ENCODE measurements at regions not wholly inside any gene's neighbourhood (a gene's known extent, or its start where the extent isn't known, plus 50 kb on each side); places are given as distances from the start of the nearest gene placed in this dataset.

GRCh38 chr7:46616636-46617035, 695.6 kb upstream of the IGFBP3 start:
- intact Hi-C loops (cut with DNase I; ENCODE audit: low total_unique reads) = no loop called here
- Histone ChIP-seq H3K36me3 (no peaks in the 10 kb centered on the region), H3K4me3 (no peak overlapping the region), H3K4me1 (no peaks in the 10 kb centered on the region), H3K9me3 (no peaks in the 10 kb centered on the region), H3K27me3 (no peaks in the 10 kb centered on the region), H3K27ac (no peak overlapping the region)
- TF ChIP-seq CTCF (IDR thresholded peaks at IDR 0.05) (no peak), POLR2A (IDR thresholded peaks at IDR 0.05) (no peak)
- no peak for DNase-seq

GRCh38 chr7:46613551-46613950, 692.5 kb upstream of the IGFBP3 start:
- H3K27me3 ChIP-seq = no peaks in the 10 kb centered on the region
- no peaks in the 10 kb centered on the region for H3K4me1 ChIP-seq
- no peak for DNase-seq
- H3K27ac ChIP-seq = no peak overlapping the region
- H3K4me3 ChIP-seq = no peak overlapping the region
- no peaks in the 10 kb centered on the region for H3K36me3 ChIP-seq
- H3K9me3 ChIP-seq = no peaks in the 10 kb centered on the region
- intact Hi-C loops (cut with DNase I; ENCODE audit: low total_unique reads) = no loop called here
- TF ChIP-seq CTCF (IDR thresholded peaks at IDR 0.05) (no peak), POLR2A (IDR thresholded peaks at IDR 0.05) (no peak)

- Histone ChIP-seq H3K9me3 (no peaks in the 10 kb centered on the region), H3K4me1 (no peaks in the 10 kb centered on the region), H3K4me3 (no peak overlapping the region), H3K27ac (no peak overlapping the region), H3K27me3 (no peaks in the 10 kb centered on the region), H3K36me3 (no peaks in the 10 kb centered on the region)
- no peak for DNase-seq
- intact Hi-C loops (cut with DNase I; ENCODE audit: low total_unique reads) = no loop called here
- TF ChIP-seq CTCF (IDR thresholded peaks at IDR 0.05) = no peak
- TF ChIP-seq POLR2A (IDR thresholded peaks at IDR 0.05) = no peak
Observed at GRCh38 chr7:46613116-46613515, 692.0 kb upstream of the IGFBP3 start.

GRCh38 chr7:46611508-46611907, 690.4 kb upstream of the IGFBP3 start:
- no peak overlapping the region for H3K27ac ChIP-seq
- no peak for TF ChIP-seq POLR2A (IDR thresholded peaks at IDR 0.05)
- no peak for TF ChIP-seq CTCF (IDR thresholded peaks at IDR 0.05)
- H3K36me3 ChIP-seq = no peaks in the 10 kb centered on the region
- no peaks in the 10 kb centered on the region for H3K4me1 ChIP-seq
- DNase-seq = no peak
- H3K9me3 ChIP-seq = no peaks in the 10 kb centered on the region
- no peaks in the 10 kb centered on the region for H3K27me3 ChIP-seq
- intact Hi-C loops (cut with DNase I; ENCODE audit: low total_unique reads) = no loop called here
- H3K4me3 ChIP-seq = no peak overlapping the region

- Histone ChIP-seq H3K27ac (no peak overlapping the region), H3K27me3 (no peaks in the 10 kb centered on the region), H3K4me3 (no peak overlapping the region), H3K36me3 (no peaks in the 10 kb centered on the region), H3K4me1 (no peaks in the 10 kb centered on the region), H3K9me3 (no peaks in the 10 kb centered on the region)
- intact Hi-C loops (cut with DNase I; ENCODE audit: low total_unique reads) = no loop called here
- TF ChIP-seq POLR2A (IDR thresholded peaks at IDR 0.05) (no peak), CTCF (IDR thresholded peaks at IDR 0.05) (no peak)
- DNase-seq = no peak
Observed at GRCh38 chr7:46610746-46611145, 689.7 kb upstream of the IGFBP3 start.
